A549 (cell line): ENCODE measurements at regions not wholly inside any gene's neighbourhood (a gene's known extent, or its start where the extent isn't known, plus 50 kb on each side); places are given as distances from the start of the nearest gene placed in this dataset.
"Not testable (repeated sequence)": the region's sequence is repeated elsewhere in the genome, so short reads cannot be mapped to it uniquely, and the experiment has no call there.

ENCODE experiments used
- CTCF ChIP-seq: fragments of >200 bp; sonication (Bioruptor Twin); formaldehyde crosslinking; IDR thresholded peaks from 3 replicates; pipeline ENCODE4 v1.5.1; 2016
- ZC3H11A ChIP-seq: fragments of 450-650 bp; IDR thresholded peaks from 2 replicates; pipeline ENCODE4 v1.6.1; 2014; ENCODE audit warnings: antibody characterized with exemption, mild to moderate bottlenecking

DNA sequence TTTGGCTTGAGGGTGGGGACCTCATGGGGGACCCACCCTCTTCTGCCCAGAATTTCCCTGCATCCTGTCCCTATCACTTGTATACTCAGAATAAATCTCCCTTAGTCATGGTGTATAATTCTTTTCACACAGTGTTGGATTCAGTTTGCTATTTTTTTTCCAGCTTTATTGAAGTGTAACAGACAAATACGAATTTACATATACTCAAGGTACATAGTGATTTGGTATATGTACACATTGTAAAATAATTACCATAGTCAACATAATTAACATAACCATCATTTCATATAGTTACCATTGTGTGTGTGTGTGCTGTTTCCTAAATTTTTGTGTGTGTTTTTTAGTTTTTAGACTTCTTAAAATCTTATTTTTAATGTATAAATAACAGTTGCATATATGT lies 269.9 kb downstream of the CNTNAP3 start:
- TF ChIP-seq ZC3H11A, CTCF: not testable (repeated sequence)
